ENCODE measurements at regions not wholly inside any gene's neighbourhood (a gene's known extent, or its start where the extent isn't known, plus 50 kb on each side); places are given as distances from the start of the nearest gene placed in this dataset.

DNA sequence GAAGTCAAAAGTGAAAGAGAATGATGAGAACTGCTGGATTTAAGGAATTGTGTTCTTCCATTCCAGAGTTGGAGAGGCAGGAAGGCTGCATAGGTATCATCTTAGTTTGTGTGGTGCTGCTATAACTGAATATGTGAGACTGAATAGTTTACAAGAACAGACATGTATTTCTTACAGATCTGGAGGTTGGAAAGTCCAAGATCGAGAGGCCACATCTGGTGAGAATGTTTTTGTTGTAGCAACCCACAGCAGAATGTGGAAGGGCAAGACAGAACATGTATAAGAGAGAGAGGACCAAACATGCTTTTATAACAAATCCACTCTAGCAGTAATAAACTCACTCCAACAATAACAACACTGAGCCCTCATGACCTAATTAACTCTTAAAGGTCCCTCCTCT lies 408.6 kb downstream of the FAM47B start:
- TF ChIP-seq JUND (CRISPR knock-in tag; IDR thresholded peaks at IDR 0.05) = no peak
- TF ChIP-seq TP53 (CRISPR knock-in tag; conservative IDR thresholded peaks at IDR 0.05) = no peak

All from HepG2 (cell line).